ENCODE measurements at regions not wholly inside any gene's neighbourhood (a gene's known extent, or its start where the extent isn't known, plus 50 kb on each side); places are given as distances from the start of the nearest gene placed in this dataset.

GRCh38 chr3:130604806-130605205 is 87.8 kb downstream of the COL6A6 start:
- TF ChIP-seq CTCF (conservative IDR thresholded peaks at IDR 0.05; ENCODE audit: low read length) (no peak), EZH2phosphoT487 (IDR thresholded peaks at IDR 0.05; ENCODE audit: borderline replicate concordance) (no peak)
